Panc1 (cell line): ENCODE measurements at regions not wholly inside any gene's neighbourhood (a gene's known extent, or its start where the extent isn't known, plus 50 kb on each side); places are given as distances from the start of the nearest gene placed in this dataset.

Source experiments
- ATAC-seq: fragments of 200-7000 bp; cut with Tn5 transposase; 2 replicates; pipeline ENCODE4 v1.9.1; 2020; ENCODE audit warnings: mild to moderate bottlenecking, moderate library complexity
- BruUV-seq: library from RNA; stranded (reverse); fragments of 400-500 nt; replicated peaks from 2 replicates; lab custom pipeline; 2021; lab: Mats Ljungman, UMichigan
- CTCF ChIA-PET: fragments of 300-600 bp; sonication (Branson Sonifier 250); formaldehyde crosslinking; loops from one replicate; lab custom pipeline; 2022; ENCODE audit warnings: antibody characterized with exemption; lab: Charles Lee
- POLR2A ChIA-PET: fragments of 300-600 bp; sonication (Branson Sonifier 250); formaldehyde crosslinking; loops from one replicate; lab custom pipeline; 2022; ENCODE audit warnings: antibody characterized with exemption; lab: Charles Lee
- DNase-seq: peaks from one replicate; pipeline ENCODE4 v3.0.0-alpha.2; 2010; ENCODE audit warnings: low read depth, low spot score
- H3K27ac ChIP-seq: 2 replicates; pipeline ENCODE4 v1.5.1; 2011; ENCODE audit warnings: mild to moderate bottlenecking, low read length, inconsistent platforms
- H3K27me3 ChIP-seq: fragments of 200-500 bp; sonication (Bioruptor generic); 2 replicates; pipeline ENCODE4 v1.6.0; 2014; ENCODE audit warnings: low read length, inconsistent platforms; ENCODE audit not compliant: control insufficient read depth, insufficient read depth
- H3K36me3 ChIP-seq: fragments of 200-500 bp; sonication (Bioruptor generic); 2 replicates; pipeline ENCODE4 v1.5.1; 2014; ENCODE audit warnings: inconsistent platforms, mild to moderate bottlenecking, low read length, moderate library complexity; ENCODE audit not compliant: control insufficient read depth, insufficient read depth
- H3K4me1 ChIP-seq: 2 replicates; pipeline ENCODE4 v1.5.1; 2011; ENCODE audit warnings: inconsistent platforms, mild to moderate bottlenecking, low read length, moderate library complexity; ENCODE audit not compliant: control insufficient read depth, insufficient read depth
- H3K4me3 ChIP-seq, 2 experiments: 2 replicates each; pipeline ENCODE4 v1.5.1; 2011 to 2012; ENCODE audit warnings: low read depth in 2 of 2, low read length in 2 of 2, mild to moderate bottlenecking in 2 of 2, inconsistent platforms in 1 of 2, moderate library complexity in 1 of 2
- H3K9me3 ChIP-seq: fragments of 200-500 bp; sonication (Bioruptor generic); 2 replicates; pipeline ENCODE4 v1.5.1; 2014; ENCODE audit warnings: low read depth, mild to moderate bottlenecking, inconsistent platforms, low read length, moderate library complexity; ENCODE audit not compliant: control insufficient read depth, insufficient read depth
- POLR2AphosphoS5 ChIP-seq: IDR thresholded peaks from 2 replicates; pipeline ENCODE4 v1.6.1; 2012; ENCODE audit warnings: mild to moderate bottlenecking, low read depth, low read length, moderate library complexity
- SIN3A ChIP-seq: IDR thresholded peaks from 2 replicates; pipeline ENCODE4 v1.6.1; 2012; ENCODE audit warnings: low read depth, mild to moderate bottlenecking, low read length, moderate library complexity, borderline replicate concordance; ENCODE audit not compliant: insufficient read depth
- TCF7L2 ChIP-seq: IDR thresholded peaks from 2 replicates; pipeline ENCODE4 v1.6.1; 2011; ENCODE audit warnings: mild to moderate bottlenecking, low read depth, low read length, inconsistent platforms
- in situ Hi-C: cut with HindIII; loops from 2 replicates; pipeline ENCODE4 v1.10.0; 2016; ENCODE audit warnings: low sequenced_read_pairs, low pct_unique_long_range_greater_than_20kb
- intact Hi-C: fragments of 100-400 bp; cut with micrococcal nuclease; formaldehyde crosslinking; loops from one replicate; pipeline ENCODE4 v1.10.0; 2022; ENCODE audit not compliant: unreplicated experiment
- TF ChIP-seq, protein P1 (sequence below), 2 experiments: IDR thresholded peaks; 2 replicates each; pipeline ENCODE4 v1.6.1; 2011 to 2012; ENCODE audit warnings: low read depth in 2 of 2, control low read depth in 1 of 2, low read length in 1 of 2, mild to moderate bottlenecking in 1 of 2, moderate library complexity in 1 of 2; ENCODE audit not compliant: insufficient read depth in 1 of 2
- TF ChIP-seq, protein P2 (sequence below): fragments of 450-650 bp; IDR thresholded peaks from 2 replicates; pipeline ENCODE4 v1.5.1; 2017; ENCODE audit warnings: mild to moderate bottlenecking

- DNase-seq (peak; percentile 2), ATAC-seq (no peak)
- BruUV-seq = no TSS peak
- CTCF ChIA-PET = no interaction called here
- Histone ChIP-seq H3K27ac (no peak overlapping the region), H3K4me3 (no peak overlapping the region), H3K36me3 (no peaks in the 10 kb centered on the region), H3K27me3 (no peaks in the 10 kb centered on the region), H3K9me3 (no peaks in the 10 kb centered on the region), H3K4me1 (no peaks in the 10 kb centered on the region)
- in situ Hi-C loops = no loop called here
- intact Hi-C loops = no loop called here
- POLR2A ChIA-PET = no interaction called here
- TF ChIP-seq TCF7L2 = no peak
- TF ChIP-seq, protein P1, sequence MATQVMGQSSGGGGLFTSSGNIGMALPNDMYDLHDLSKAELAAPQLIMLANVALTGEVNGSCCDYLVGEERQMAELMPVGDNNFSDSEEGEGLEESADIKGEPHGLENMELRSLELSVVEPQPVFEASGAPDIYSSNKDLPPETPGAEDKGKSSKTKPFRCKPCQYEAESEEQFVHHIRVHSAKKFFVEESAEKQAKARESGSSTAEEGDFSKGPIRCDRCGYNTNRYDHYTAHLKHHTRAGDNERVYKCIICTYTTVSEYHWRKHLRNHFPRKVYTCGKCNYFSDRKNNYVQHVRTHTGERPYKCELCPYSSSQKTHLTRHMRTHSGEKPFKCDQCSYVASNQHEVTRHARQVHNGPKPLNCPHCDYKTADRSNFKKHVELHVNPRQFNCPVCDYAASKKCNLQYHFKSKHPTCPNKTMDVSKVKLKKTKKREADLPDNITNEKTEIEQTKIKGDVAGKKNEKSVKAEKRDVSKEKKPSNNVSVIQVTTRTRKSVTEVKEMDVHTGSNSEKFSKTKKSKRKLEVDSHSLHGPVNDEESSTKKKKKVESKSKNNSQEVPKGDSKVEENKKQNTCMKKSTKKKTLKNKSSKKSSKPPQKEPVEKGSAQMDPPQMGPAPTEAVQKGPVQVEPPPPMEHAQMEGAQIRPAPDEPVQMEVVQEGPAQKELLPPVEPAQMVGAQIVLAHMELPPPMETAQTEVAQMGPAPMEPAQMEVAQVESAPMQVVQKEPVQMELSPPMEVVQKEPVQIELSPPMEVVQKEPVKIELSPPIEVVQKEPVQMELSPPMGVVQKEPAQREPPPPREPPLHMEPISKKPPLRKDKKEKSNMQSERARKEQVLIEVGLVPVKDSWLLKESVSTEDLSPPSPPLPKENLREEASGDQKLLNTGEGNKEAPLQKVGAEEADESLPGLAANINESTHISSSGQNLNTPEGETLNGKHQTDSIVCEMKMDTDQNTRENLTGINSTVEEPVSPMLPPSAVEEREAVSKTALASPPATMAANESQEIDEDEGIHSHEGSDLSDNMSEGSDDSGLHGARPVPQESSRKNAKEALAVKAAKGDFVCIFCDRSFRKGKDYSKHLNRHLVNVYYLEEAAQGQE (IDR thresholded peaks at IDR 0.05; ENCODE audit: insufficient read depth in 1 of 2, low read depth in 2 of 2, low read length in 1 of 2) = no peak
- TF ChIP-seq, protein P2, sequence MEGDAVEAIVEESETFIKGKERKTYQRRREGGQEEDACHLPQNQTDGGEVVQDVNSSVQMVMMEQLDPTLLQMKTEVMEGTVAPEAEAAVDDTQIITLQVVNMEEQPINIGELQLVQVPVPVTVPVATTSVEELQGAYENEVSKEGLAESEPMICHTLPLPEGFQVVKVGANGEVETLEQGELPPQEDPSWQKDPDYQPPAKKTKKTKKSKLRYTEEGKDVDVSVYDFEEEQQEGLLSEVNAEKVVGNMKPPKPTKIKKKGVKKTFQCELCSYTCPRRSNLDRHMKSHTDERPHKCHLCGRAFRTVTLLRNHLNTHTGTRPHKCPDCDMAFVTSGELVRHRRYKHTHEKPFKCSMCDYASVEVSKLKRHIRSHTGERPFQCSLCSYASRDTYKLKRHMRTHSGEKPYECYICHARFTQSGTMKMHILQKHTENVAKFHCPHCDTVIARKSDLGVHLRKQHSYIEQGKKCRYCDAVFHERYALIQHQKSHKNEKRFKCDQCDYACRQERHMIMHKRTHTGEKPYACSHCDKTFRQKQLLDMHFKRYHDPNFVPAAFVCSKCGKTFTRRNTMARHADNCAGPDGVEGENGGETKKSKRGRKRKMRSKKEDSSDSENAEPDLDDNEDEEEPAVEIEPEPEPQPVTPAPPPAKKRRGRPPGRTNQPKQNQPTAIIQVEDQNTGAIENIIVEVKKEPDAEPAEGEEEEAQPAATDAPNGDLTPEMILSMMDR = no peak
- no peak for TF ChIP-seq POLR2AphosphoS5
- TF ChIP-seq SIN3A = no peak
Measured at GRCh38 chr6:135576055-135576454, 78.5 kb upstream of the AHI1 start.

- no peaks in the 10 kb centered on the region for H3K9me3 ChIP-seq
- intact Hi-C loops = no loop called here
- no TSS peak for BruUV-seq
Measured at GRCh38 chr6:135577059-135577538, 79.6 kb upstream of the AHI1 start.

More at GRCh38 chr6:135577059-135577538, 79.6 kb upstream of the AHI1 start:
- in situ Hi-C loops = no loop called here
- DNase-seq (no peak), ATAC-seq (no peak)
- TF ChIP-seq, protein P1 (IDR thresholded peaks at IDR 0.05; ENCODE audit: insufficient read depth in 1 of 2, low read depth in 2 of 2, low read length in 1 of 2) = no peak
- TF ChIP-seq SIN3A = no peak
- TF ChIP-seq, protein P2 = no peak
- TF ChIP-seq TCF7L2 = no peak
- no peak for TF ChIP-seq POLR2AphosphoS5
- no peak overlapping the region for H3K27ac ChIP-seq
- no peaks in the 10 kb centered on the region for H3K36me3 ChIP-seq
- H3K4me1 ChIP-seq = no peaks in the 10 kb centered on the region
- ChIA-PET POLR2A (no interaction called here), CTCF (no interaction called here)
- no peak overlapping the region for H3K4me3 ChIP-seq
- no peaks in the 10 kb centered on the region for H3K27me3 ChIP-seq
